Ovary (tissue), 7 donors: ENCODE measurements at regions not wholly inside any gene's neighbourhood (a gene's known extent, or its start where the extent isn't known, plus 50 kb on each side); places are given as distances from the start of the nearest gene placed in this dataset.

Experiments
- DNase-seq, 5 donors: peaks; one replicate each; pipeline ENCODE4 v3.0.0-alpha.2; 2019 to 2020
- H3K27ac ChIP-seq, 2 donors: fragments of 200-600 bp; one replicate each; pipeline versions ENCODE4 v1.5.1 to v1.8.0; 2019 to 2022
- H3K27me3 ChIP-seq: fragments of 200-600 bp; one replicate; pipeline ENCODE4 v1.8.0; 2022
- H3K36me3 ChIP-seq: fragments of 200-600 bp; sonication (generic); one replicate; pipeline ENCODE4 v1.5.1; 2019
- H3K4me1 ChIP-seq: one replicate; pipeline ENCODE4 v1.8.1; 2013; ENCODE audit warnings: mild to moderate bottlenecking, moderate library complexity; ENCODE audit not compliant: insufficient read depth
- H3K4me3 ChIP-seq: fragments of 200-600 bp; sonication (generic); one replicate; pipeline ENCODE4 v1.5.1; 2017
- H3K9me3 ChIP-seq, 2 donors: fragments of 200-600 bp in 1 of 2; sonication (generic) in 1 of 2; one replicate each; pipeline versions ENCODE4 v1.5.1 to v1.8.1; 2013 to 2019; ENCODE audit warnings: mild to moderate bottlenecking in 1 of 2, moderate library complexity in 1 of 2
- EP300 ChIP-seq: sonication (generic); formaldehyde crosslinking; IDR thresholded peaks from one replicate; pipeline ENCODE4 v1.6.1; 2017; ENCODE audit warnings: antibody characterized with exemption
- POLR2A ChIP-seq: fragments of 450-650 bp; IDR thresholded peaks from one replicate; pipeline ENCODE4 v1.6.1; 2017; ENCODE audit warnings: antibody characterized with exemption, mild to moderate bottlenecking, moderate library complexity
- WGBS, 3 donors: extraction: QIAGEN DNeasy Blood & Tissue Kit in 1 of 3; methylation state at CpG; one replicate each; pipeline versions ENCODE4 v1.1.5 to v1.1.7; 2013 to 2017; 5-methylcytosine and 5-hydroxymethylcytosine counted together
- intact Hi-C, 4 donors: fragments of 100-400 bp; cut with DNase I; formaldehyde crosslinking; loops; one replicate each; pipeline versions ENCODE4 v1.11.0 to v1.15.1; 2022 to 2023
- TF ChIP-seq, protein P1 (sequence below), 3 donors: fragments of 450-650 bp in 2 of 3; fragments of 200-600 bp in 1 of 3; IDR thresholded peaks; one replicate each; pipeline versions ENCODE4 v1.5.1 to v1.8.0; 2016 to 2022; ENCODE audit warnings: antibody characterized with exemption in 3 of 3, mild to moderate bottlenecking in 1 of 3
- donor health status: DM: no; HTN: no; CAD: no; lungs with moderate emphysema.
- donor health status: DM: no; HTN: no; CAD: no.
- donor health status: Bipolar disorder and iron deficiency.
- donor health status: DM: no; HTN: no; CAD: no.
- donor health status: DM: yes; HTN: yes; CAD: no.

DNA sequence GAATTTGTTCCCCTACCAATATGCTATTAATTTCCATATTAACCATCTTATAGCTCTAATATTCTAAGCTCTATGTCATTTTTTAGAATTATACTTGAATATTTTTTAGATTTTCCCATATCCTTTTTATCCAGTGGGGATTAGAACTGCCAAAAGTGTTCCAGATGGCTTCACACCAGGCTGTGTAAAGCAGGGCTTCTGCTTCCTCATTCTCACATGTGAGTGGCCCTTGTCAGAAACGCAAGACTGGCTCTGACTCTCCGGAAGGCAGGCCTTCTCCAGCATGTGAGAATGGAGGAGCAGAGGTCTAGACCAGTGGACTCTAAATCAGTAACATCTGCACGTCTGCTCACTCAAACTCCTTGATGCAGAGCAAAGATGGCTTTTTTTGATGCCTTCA is 650.1 kb downstream of the FGF9 start:
- H3K36me3 ChIP-seq = no peaks in the 10 kb centered on the region
- H3K4me3 ChIP-seq = no peak overlapping the region
- 61 to 75% (median 64%) methylated on average over 3 of the region's 3 CpGs for WGBS, 3 donors
- intact Hi-C loops = no loop called here
- TF ChIP-seq EP300 (no peak), POLR2A (no peak)
- TF ChIP-seq, protein P1, sequence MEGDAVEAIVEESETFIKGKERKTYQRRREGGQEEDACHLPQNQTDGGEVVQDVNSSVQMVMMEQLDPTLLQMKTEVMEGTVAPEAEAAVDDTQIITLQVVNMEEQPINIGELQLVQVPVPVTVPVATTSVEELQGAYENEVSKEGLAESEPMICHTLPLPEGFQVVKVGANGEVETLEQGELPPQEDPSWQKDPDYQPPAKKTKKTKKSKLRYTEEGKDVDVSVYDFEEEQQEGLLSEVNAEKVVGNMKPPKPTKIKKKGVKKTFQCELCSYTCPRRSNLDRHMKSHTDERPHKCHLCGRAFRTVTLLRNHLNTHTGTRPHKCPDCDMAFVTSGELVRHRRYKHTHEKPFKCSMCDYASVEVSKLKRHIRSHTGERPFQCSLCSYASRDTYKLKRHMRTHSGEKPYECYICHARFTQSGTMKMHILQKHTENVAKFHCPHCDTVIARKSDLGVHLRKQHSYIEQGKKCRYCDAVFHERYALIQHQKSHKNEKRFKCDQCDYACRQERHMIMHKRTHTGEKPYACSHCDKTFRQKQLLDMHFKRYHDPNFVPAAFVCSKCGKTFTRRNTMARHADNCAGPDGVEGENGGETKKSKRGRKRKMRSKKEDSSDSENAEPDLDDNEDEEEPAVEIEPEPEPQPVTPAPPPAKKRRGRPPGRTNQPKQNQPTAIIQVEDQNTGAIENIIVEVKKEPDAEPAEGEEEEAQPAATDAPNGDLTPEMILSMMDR (IDR thresholded peaks at IDR 0.05) = no peak
- H3K4me1 ChIP-seq = no peaks in the 10 kb centered on the region
- H3K27me3 ChIP-seq = no peaks in the 10 kb centered on the region
- DNase-seq = no peak
- no peak overlapping the region for H3K27ac ChIP-seq
- no peaks in the 10 kb centered on the region for H3K9me3 ChIP-seq

- no peak for DNase-seq
- no peaks in the 10 kb centered on the region for H3K9me3 ChIP-seq
- no peak for TF ChIP-seq POLR2A
- no peak for TF ChIP-seq EP300
- TF ChIP-seq, protein P1 (IDR thresholded peaks at IDR 0.05) = no peak
- intact Hi-C loops = no loop called here
- H3K27ac ChIP-seq = no peak overlapping the region
- no peaks in the 10 kb centered on the region for H3K27me3 ChIP-seq
- H3K4me1 ChIP-seq = no peaks in the 10 kb centered on the region
- 58 to 77% (median 73%) methylated on average over 3 of the region's 3 CpGs for WGBS, 3 donors
- no peaks in the 10 kb centered on the region for H3K36me3 ChIP-seq
- H3K4me3 ChIP-seq = no peak overlapping the region
These were observed 654.9 kb downstream of the FGF9 start for GRCh38 chr13:22325761-22326160.

- H3K27me3 ChIP-seq = no peaks in the 10 kb centered on the region
- H3K4me3 ChIP-seq = no peak overlapping the region
- intact Hi-C loops = no loop called here
- WGBS, 3 donors = 94 to 96% (median 95%) methylated on average over 7 of the region's 7 CpGs
- TF ChIP-seq, protein P1 (IDR thresholded peaks at IDR 0.05) = no peak
- no peak for TF ChIP-seq EP300
- no peak for TF ChIP-seq POLR2A
- no peak overlapping the region for H3K27ac ChIP-seq
- no peaks in the 10 kb centered on the region for H3K4me1 ChIP-seq
- no peak for DNase-seq
- no peaks in the 10 kb centered on the region for H3K9me3 ChIP-seq
- H3K36me3 ChIP-seq = no peaks in the 10 kb centered on the region
These were observed 661.5 kb downstream of the FGF9 start for GRCh38 chr13:22332416-22332815.

DNA sequence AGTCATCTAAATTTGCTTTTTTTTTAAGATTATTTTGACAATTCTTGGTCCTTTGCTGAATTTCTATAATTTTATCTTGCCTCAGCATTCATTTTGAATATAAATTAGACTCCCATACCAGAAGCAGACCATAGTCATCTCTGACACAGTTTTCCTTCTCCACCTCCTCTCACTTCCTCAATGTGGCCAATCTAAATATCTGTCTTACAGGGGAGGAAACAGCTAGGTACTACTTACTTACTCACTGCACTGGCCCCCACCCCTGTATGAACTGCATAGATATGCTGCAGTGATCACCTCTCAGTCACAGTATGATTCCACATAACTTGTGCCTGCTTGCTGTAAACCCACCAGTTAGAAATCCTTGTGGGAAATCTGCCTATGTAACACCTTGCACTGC is 665.6 kb downstream of the FGF9 start:
- intact Hi-C loops = no loop called here
- TF ChIP-seq POLR2A = no peak
- TF ChIP-seq, protein P1 (IDR thresholded peaks at IDR 0.05) = no peak
- no peak for TF ChIP-seq EP300
- no peak for DNase-seq

GRCh38 chr13:22357132-22357531 is 686.3 kb downstream of the FGF9 start:
- no peaks in the 10 kb centered on the region for H3K27me3 ChIP-seq
- no peaks in the 10 kb centered on the region for H3K4me1 ChIP-seq
- H3K27ac ChIP-seq = no peak overlapping the region
- TF ChIP-seq, protein P1 (IDR thresholded peaks at IDR 0.05) = no peak
- TF ChIP-seq EP300 (no peak), POLR2A (no peak)
- no peaks in the 10 kb centered on the region for H3K36me3 ChIP-seq
- no peak for DNase-seq
- H3K4me3 ChIP-seq = no peak overlapping the region
- H3K9me3 ChIP-seq = no peaks in the 10 kb centered on the region
- WGBS, 3 donors = 93 to 96% (median 93%) methylated on average over 3 of the region's 3 CpGs
- intact Hi-C loops = no loop called here

More for the DNA sequence above, 665.6 kb downstream of the FGF9 start:
- Histone ChIP-seq H3K27me3 (no peaks in the 10 kb centered on the region), H3K9me3 (no peaks in the 10 kb centered on the region), H3K36me3 (no peaks in the 10 kb centered on the region), H3K27ac (no peak overlapping the region), H3K4me3 (no peak overlapping the region), H3K4me1 (no peaks in the 10 kb centered on the region)
